ENCODE measurements at regions not wholly inside any gene's neighbourhood (a gene's known extent, or its start where the extent isn't known, plus 50 kb on each side); places are given as distances from the start of the nearest gene placed in this dataset.

- no peak for TF ChIP-seq ETS1 (IDR thresholded peaks at IDR 0.05)
- TF ChIP-seq EZH2phosphoT487 (IDR thresholded peaks at IDR 0.05; ENCODE audit: unreplicated experiment) = no peak
- no peak for TF ChIP-seq ZNF114 (CRISPR knock-in tag; IDR thresholded peaks at IDR 0.05)
Measured at GRCh38 chrX:5756616-5757015, 472.1 kb downstream of the NLGN4X start (continued).

- Histone ChIP-seq H3K4me1 (ENCODE audit: insufficient read depth) (no peaks in the 10 kb centered on the region), H3K79me2 (replicated peaks; ENCODE audit: insufficient read depth) (no peaks in the 10 kb centered on the region), H3K27ac (ENCODE audit: low read depth) (no peak overlapping the region), H3K36me3 (ENCODE audit: insufficient read depth) (no peaks in the 10 kb centered on the region), H3K27me3 (ENCODE audit: insufficient read depth) (no peaks in the 10 kb centered on the region), H2AFZ (no peak overlapping the region), H3K4me3 (no peak overlapping the region), H4K20me1 (replicated peaks; ENCODE audit: insufficient read depth) (no peaks in the 10 kb centered on the region), H3K4me2 (no peak overlapping the region), H3K9me2 (ENCODE audit: insufficient read depth) (no peaks in the 10 kb centered on the region), H3F3A (replicated peaks; ENCODE audit: low read depth) (no peaks in the 10 kb centered on the region)
- no peaks in the 10 kb centered on the region for H3K9me3 Mint-ChIP-seq
- no peak for ATAC-seq
- H3K4me1 Mint-ChIP-seq = no peaks in the 10 kb centered on the region
- no peak for DNase-seq (ENCODE audit: low spot score)
- H3K36me3 Mint-ChIP-seq (ENCODE audit: low read depth) = no peaks in the 10 kb centered on the region; the same call in 2 of the 3 replicates
- H3K27me3 Mint-ChIP-seq (ENCODE audit: insufficient read depth, low read depth, poor library complexity) = peaks cover 1% of the 10 kb centered on the region
- H3K27ac Mint-ChIP-seq = no peak overlapping the region
- H3K4me3 Mint-ChIP-seq = no peak overlapping the region
- TF ChIP-seq ZNF114 (CRISPR knock-in tag; IDR thresholded peaks at IDR 0.05) (no peak), POLR2AphosphoS5 (IDR thresholded peaks at IDR 0.05; ENCODE audit: low read depth) (no peak), CREB1 (CRISPR knock-in tag; IDR thresholded peaks at IDR 0.05; ENCODE audit: low read depth) (no peak), EZH2 (IDR thresholded peaks at IDR 0.05; ENCODE audit: low read depth, unreplicated experiment) (no peak), CTCF (conservative IDR thresholded peaks at IDR 0.05; ENCODE audit: low read depth in 2 of 2) (no peak), STAT1 (IDR thresholded peaks at IDR 0.05; ENCODE audit: unreplicated experiment) (no peak), NANOG (IDR thresholded peaks at IDR 0.05; ENCODE audit: borderline replicate concordance) (no peak), ZNF331 (CRISPR knock-in tag; IDR thresholded peaks at IDR 0.05; ENCODE audit: low read depth) (no peak), ETS1 (IDR thresholded peaks at IDR 0.05) (no peak), EZH2phosphoT487 (IDR thresholded peaks at IDR 0.05; ENCODE audit: unreplicated experiment) (no peak)
- TF ChIP-seq, protein P1, sequence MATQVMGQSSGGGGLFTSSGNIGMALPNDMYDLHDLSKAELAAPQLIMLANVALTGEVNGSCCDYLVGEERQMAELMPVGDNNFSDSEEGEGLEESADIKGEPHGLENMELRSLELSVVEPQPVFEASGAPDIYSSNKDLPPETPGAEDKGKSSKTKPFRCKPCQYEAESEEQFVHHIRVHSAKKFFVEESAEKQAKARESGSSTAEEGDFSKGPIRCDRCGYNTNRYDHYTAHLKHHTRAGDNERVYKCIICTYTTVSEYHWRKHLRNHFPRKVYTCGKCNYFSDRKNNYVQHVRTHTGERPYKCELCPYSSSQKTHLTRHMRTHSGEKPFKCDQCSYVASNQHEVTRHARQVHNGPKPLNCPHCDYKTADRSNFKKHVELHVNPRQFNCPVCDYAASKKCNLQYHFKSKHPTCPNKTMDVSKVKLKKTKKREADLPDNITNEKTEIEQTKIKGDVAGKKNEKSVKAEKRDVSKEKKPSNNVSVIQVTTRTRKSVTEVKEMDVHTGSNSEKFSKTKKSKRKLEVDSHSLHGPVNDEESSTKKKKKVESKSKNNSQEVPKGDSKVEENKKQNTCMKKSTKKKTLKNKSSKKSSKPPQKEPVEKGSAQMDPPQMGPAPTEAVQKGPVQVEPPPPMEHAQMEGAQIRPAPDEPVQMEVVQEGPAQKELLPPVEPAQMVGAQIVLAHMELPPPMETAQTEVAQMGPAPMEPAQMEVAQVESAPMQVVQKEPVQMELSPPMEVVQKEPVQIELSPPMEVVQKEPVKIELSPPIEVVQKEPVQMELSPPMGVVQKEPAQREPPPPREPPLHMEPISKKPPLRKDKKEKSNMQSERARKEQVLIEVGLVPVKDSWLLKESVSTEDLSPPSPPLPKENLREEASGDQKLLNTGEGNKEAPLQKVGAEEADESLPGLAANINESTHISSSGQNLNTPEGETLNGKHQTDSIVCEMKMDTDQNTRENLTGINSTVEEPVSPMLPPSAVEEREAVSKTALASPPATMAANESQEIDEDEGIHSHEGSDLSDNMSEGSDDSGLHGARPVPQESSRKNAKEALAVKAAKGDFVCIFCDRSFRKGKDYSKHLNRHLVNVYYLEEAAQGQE (IDR thresholded peaks at IDR 0.05; ENCODE audit: unreplicated experiment) = no peak
Measured at GRCh38 chrX:5753291-5753690, 475.4 kb downstream of the NLGN4X start.
